Osteoblast (primary cell): ENCODE measurements at regions not wholly inside any gene's neighbourhood (a gene's known extent, or its start where the extent isn't known, plus 50 kb on each side); places are given as distances from the start of the nearest gene placed in this dataset.

Experiments
- DNase-seq: peaks from one replicate; pipeline ENCODE4 v3.0.0; 2011; ENCODE audit warnings: low spot score, mixed read lengths; ENCODE audit not compliant: insufficient read length; ENCODE audit errors: missing footprints
- H2AFZ ChIP-seq: 2 replicates; pipeline ENCODE4 v1.6.0; 2011; ENCODE audit warnings: mild to moderate bottlenecking, low read length
- H3K27ac ChIP-seq: 2 replicates; pipeline ENCODE4 v1.5.1; 2011; ENCODE audit warnings: mild to moderate bottlenecking, low read depth, low read length, moderate library complexity
- H3K27me3 ChIP-seq: 2 replicates; pipeline ENCODE4 v1.6.0; 2012; ENCODE audit warnings: mild to moderate bottlenecking, control low read depth, inconsistent platforms, low read length, moderate library complexity; ENCODE audit not compliant: insufficient read depth
- H3K36me3 ChIP-seq: 2 replicates; pipeline ENCODE4 v1.5.1; 2011; ENCODE audit warnings: mild to moderate bottlenecking, low read length, control low read depth, moderate library complexity; ENCODE audit not compliant: insufficient read depth
- H3K4me1 ChIP-seq: 2 replicates; pipeline ENCODE4 v1.5.1; 2011; ENCODE audit warnings: mild to moderate bottlenecking, low read length, control low read depth, moderate library complexity; ENCODE audit not compliant: insufficient read depth
- H3K4me2 ChIP-seq: 2 replicates; pipeline ENCODE4 v1.6.0; 2011; ENCODE audit warnings: mild to moderate bottlenecking, low read length; ENCODE audit not compliant: insufficient read depth
- H3K4me3 ChIP-seq: fragments of 200-600 bp; sonication (generic); 3 replicates; pipeline ENCODE4 v1.5.1; 2012; ENCODE audit warnings: mild to moderate bottlenecking, low read length, inconsistent platforms; ENCODE audit not compliant: insufficient read depth
- H3K79me2 ChIP-seq: 2 replicates; pipeline ENCODE4 v1.6.0; 2012; ENCODE audit warnings: mild to moderate bottlenecking, low read length, control low read depth, inconsistent platforms; ENCODE audit not compliant: insufficient read depth
- H3K9me3 ChIP-seq: 2 replicates; pipeline ENCODE4 v1.5.1; 2011; ENCODE audit warnings: low read depth, low read length, control low read depth
- H4K20me1 ChIP-seq: 2 replicates; pipeline ENCODE4 v1.6.0; 2012; ENCODE audit warnings: mild to moderate bottlenecking, low read length, control low read depth; ENCODE audit not compliant: insufficient read depth
- CTCF ChIP-seq: IDR thresholded peaks from 2 replicates; pipeline ENCODE4 v1.5.1; 2011; ENCODE audit warnings: mild to moderate bottlenecking, low read depth, low read length, moderate library complexity; ENCODE audit errors: extremely low read depth

- TF ChIP-seq CTCF: no peak
Observed at GRCh38 chr13:112140366-112140765, 73.4 kb downstream of the SOX1 start.

GRCh38 chr13:112141643-112142400, 74.9 kb downstream of the SOX1 start:
- no peaks in the 10 kb centered on the region for H3K79me2 ChIP-seq
- H3K27me3 ChIP-seq: no peaks in the 10 kb centered on the region
- no peak overlapping the region for H3K4me2 ChIP-seq
- H3K4me1 ChIP-seq: no peaks in the 10 kb centered on the region
- no peak overlapping the region for H3K27ac ChIP-seq
- H2AFZ ChIP-seq: no peak overlapping the region
- H3K4me3 ChIP-seq: no peak overlapping the region
- no peaks in the 10 kb centered on the region for H4K20me1 ChIP-seq
- no peak for TF ChIP-seq CTCF
- H3K9me3 ChIP-seq: no peaks in the 10 kb centered on the region
- no peaks in the 10 kb centered on the region for H3K36me3 ChIP-seq
- DNase-seq: no peak

More at GRCh38 chr13:112140366-112140765, 73.4 kb downstream of the SOX1 start:
- Histone ChIP-seq H3K4me3 (no peak overlapping the region), H3K36me3 (no peaks in the 10 kb centered on the region), H3K27me3 (no peaks in the 10 kb centered on the region), H4K20me1 (no peaks in the 10 kb centered on the region), H3K4me2 (no peak overlapping the region), H2AFZ (no peak overlapping the region), H3K4me1 (no peaks in the 10 kb centered on the region), H3K27ac (no peak overlapping the region), H3K9me3 (no peaks in the 10 kb centered on the region), H3K79me2 (no peaks in the 10 kb centered on the region)
- DNase-seq: no peak

DNA sequence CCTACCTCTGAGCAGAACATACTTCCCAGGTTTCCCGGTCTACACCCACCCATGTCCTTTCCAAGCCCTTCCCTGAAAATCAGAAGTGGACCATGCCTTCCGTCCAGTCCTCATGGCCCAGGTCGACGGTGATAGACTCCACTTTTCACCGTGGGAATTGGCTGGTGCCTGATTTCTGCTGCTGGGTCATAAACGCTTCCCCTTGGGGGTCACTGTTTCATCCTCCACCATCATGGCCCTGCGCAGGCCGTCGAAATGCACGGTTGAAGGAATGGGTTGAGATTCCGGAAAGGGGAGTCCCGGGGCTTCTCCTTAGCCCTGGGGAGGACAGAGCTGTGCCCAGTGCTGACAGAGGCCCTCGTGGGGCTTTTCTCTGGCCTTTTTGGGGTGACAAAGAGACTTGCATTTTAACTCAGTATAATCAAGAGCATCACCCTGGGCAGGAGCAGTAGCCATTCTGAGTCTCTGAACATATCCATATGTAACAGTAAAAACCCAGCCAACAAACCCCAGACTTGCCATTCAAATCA, 75.5 kb downstream of the SOX1 start:
- Histone ChIP-seq H3K27ac (no peak overlapping the region), H3K4me2 (no peak overlapping the region), H2AFZ (no peak overlapping the region), H3K36me3 (no peaks in the 10 kb centered on the region), H3K4me1 (no peaks in the 10 kb centered on the region), H3K79me2 (no peaks in the 10 kb centered on the region), H3K27me3 (no peaks in the 10 kb centered on the region), H4K20me1 (no peaks in the 10 kb centered on the region), H3K9me3 (no peaks in the 10 kb centered on the region), H3K4me3 (no peak overlapping the region)
- no peak for DNase-seq
- no peak for TF ChIP-seq CTCF

DNA sequence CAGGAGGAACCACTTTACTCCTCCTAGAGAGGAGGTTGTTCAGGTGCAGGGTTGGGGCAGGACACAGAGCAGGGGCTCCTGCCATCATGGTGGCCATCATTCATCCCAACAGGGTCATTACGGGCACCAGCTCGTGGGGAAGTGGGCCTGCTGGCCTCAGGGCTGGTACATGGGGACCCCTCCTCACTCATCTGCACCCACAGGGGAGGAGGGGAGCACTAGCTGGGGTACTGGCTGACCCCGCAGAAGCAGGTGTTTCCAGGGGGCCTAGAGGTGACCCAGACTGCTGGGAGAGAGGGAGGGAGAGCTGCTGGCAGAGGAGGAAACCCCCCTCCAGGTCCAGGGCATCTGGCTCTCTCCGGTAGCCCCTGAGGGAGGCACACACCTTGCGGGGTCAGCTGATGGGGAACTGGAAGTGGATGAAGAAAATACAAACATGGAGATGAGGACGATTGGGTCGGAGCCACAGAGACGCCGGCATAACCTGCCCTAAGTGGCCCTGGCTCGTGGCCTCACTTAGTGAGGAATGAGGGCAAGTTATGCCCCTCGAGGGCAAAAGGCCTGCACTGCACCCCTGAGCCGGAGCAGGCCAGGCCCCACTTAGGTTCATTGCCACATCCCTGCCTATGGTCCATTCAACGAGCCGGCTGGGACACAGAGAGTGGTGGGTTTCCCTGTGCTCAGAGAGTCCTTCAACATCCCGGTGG, 76.2 kb downstream of the SOX1 start:
- Histone ChIP-seq H3K9me3 (no peaks in the 10 kb centered on the region), H3K4me1 (no peaks in the 10 kb centered on the region), H3K27ac (no peak overlapping the region), H4K20me1 (no peaks in the 10 kb centered on the region), H3K4me2 (no peak overlapping the region), H3K27me3 (no peaks in the 10 kb centered on the region), H2AFZ (no peak overlapping the region), H3K36me3 (no peaks in the 10 kb centered on the region), H3K4me3 (no peak overlapping the region), H3K79me2 (no peaks in the 10 kb centered on the region)
- no peak for TF ChIP-seq CTCF
- DNase-seq: no peak
